ENCODE measurements at regions not wholly inside any gene's neighbourhood (a gene's known extent, or its start where the extent isn't known, plus 50 kb on each side); places are given as distances from the start of the nearest gene placed in this dataset.

- H3K9me3 ChIP-seq (ENCODE audit: low read length): no peaks in the 10 kb centered on the region
- intact Hi-C loops (cut with micrococcal nuclease): no loop called here
- H3K9me2 ChIP-seq (replicated peaks; ENCODE audit: low read length): no peaks in the 10 kb centered on the region
- TF ChIP-seq EZH2phosphoT487 (IDR thresholded peaks at IDR 0.05; ENCODE audit: borderline replicate concordance, low read length): no peak
- H2AFZ ChIP-seq (ENCODE audit: low read length): no peak overlapping the region
- POLR2A ChIA-PET (ENCODE audit: unreplicated experiment): no interaction called here
- no TSS peak for BruUV-seq (replicated peaks)
- H3K4me2 ChIP-seq (ENCODE audit: low read length): no peak overlapping the region
- CTCF ChIA-PET: no interaction called here
- DNase-seq: no peak
- no peaks in the 10 kb centered on the region for H3K27me3 ChIP-seq (ENCODE audit: low read length)
- no peaks in the 10 kb centered on the region for H3K36me3 ChIP-seq (ENCODE audit: low read depth, low read length)
- H3K27ac ChIP-seq (ENCODE audit: low read length): no peak overlapping the region
- H3K79me2 ChIP-seq (ENCODE audit: low read length): no peaks in the 10 kb centered on the region
- H3K4me3 ChIP-seq (ENCODE audit: low read length): no peak overlapping the region
- H3K4me1 ChIP-seq (ENCODE audit: insufficient read depth, low read length): no peaks in the 10 kb centered on the region
- no peak overlapping the region for H3K9ac ChIP-seq (ENCODE audit: low read length)
- no peak for ATAC-seq
- no peaks in the 10 kb centered on the region for H4K20me1 ChIP-seq (ENCODE audit: low read length)
- H3F3A ChIP-seq (ENCODE audit: low read length, unreplicated experiment): no peaks in the 10 kb centered on the region
Observed at GRCh38 chr12:115085594-115085993, 401.6 kb upstream of the TBX3 start.

- ChIA-PET POLR2A (ENCODE audit: unreplicated experiment) (interaction anchor here (0.6 kb wide), 2 partner anchors 30 to 267 kb away, joined by 3 to 4 read pairs; no protein-coding TSS in a partner anchor), CTCF (interaction anchor here (0.9 kb wide), 1 partner anchor 395 kb away, joined by 5 read pairs; the partner anchor contains the start of gene TBX3)
- no TSS peak for BruUV-seq (replicated peaks)
- DNase-seq (peak; percentile 65), ATAC-seq (peak; percentile 90)
- TF ChIP-seq CTCF (conservative IDR thresholded peaks at IDR 0.05; ENCODE audit: low read depth, low read length): no peak
- no peak for TF ChIP-seq EZH2phosphoT487 (IDR thresholded peaks at IDR 0.05; ENCODE audit: borderline replicate concordance, low read length)
- no peak for TF ChIP-seq EZH2 (IDR thresholded peaks at IDR 0.05; ENCODE audit: low read length, unreplicated experiment)
- Histone ChIP-seq H3K9me2 (replicated peaks; ENCODE audit: low read length) (no peaks in the 10 kb centered on the region), H3K79me2 (ENCODE audit: low read length) (no peaks in the 10 kb centered on the region), H3K9me3 (ENCODE audit: low read length) (no peaks in the 10 kb centered on the region), H3K4me3 (ENCODE audit: low read length) (no peak overlapping the region), H3K4me2 (ENCODE audit: low read length) (no peak overlapping the region), H3F3A (ENCODE audit: low read length, unreplicated experiment) (no peaks in the 10 kb centered on the region), H3K9ac (ENCODE audit: low read length) (no peak overlapping the region), H4K20me1 (ENCODE audit: low read length) (no peaks in the 10 kb centered on the region), H3K36me3 (ENCODE audit: low read depth, low read length) (no peaks in the 10 kb centered on the region), H3K4me1 (ENCODE audit: insufficient read depth, low read length) (no peaks in the 10 kb centered on the region), H3K27me3 (ENCODE audit: low read length) (no peaks in the 10 kb centered on the region), H3K27ac (ENCODE audit: low read length) (no peak overlapping the region), H2AFZ (ENCODE audit: low read length) (no peak overlapping the region)
- intact Hi-C loops (cut with micrococcal nuclease): no loop called here
Observed at GRCh38 chr12:115079760-115080159, 395.8 kb upstream of the TBX3 start.

- ChIA-PET CTCF (no interaction called here), POLR2A (ENCODE audit: unreplicated experiment) (no interaction called here)
- no peak overlapping the region for H3K4me2 ChIP-seq (ENCODE audit: low read length)
- no peaks in the 10 kb centered on the region for H3K79me2 ChIP-seq (ENCODE audit: low read length)
- H3K27me3 ChIP-seq (ENCODE audit: low read length): no peaks in the 10 kb centered on the region
- H3K4me1 ChIP-seq (ENCODE audit: insufficient read depth, low read length): no peaks in the 10 kb centered on the region
- no peaks in the 10 kb centered on the region for H4K20me1 ChIP-seq (ENCODE audit: low read length)
- BruUV-seq (replicated peaks): no TSS peak
- intact Hi-C loops (cut with micrococcal nuclease): no loop called here
- no peak overlapping the region for H3K4me3 ChIP-seq (ENCODE audit: low read length)
- H3K9me3 ChIP-seq (ENCODE audit: low read length): no peaks in the 10 kb centered on the region
- no peaks in the 10 kb centered on the region for H3F3A ChIP-seq (ENCODE audit: low read length, unreplicated experiment)
- H3K9me2 ChIP-seq (replicated peaks; ENCODE audit: low read length): no peaks in the 10 kb centered on the region
- no peaks in the 10 kb centered on the region for H3K36me3 ChIP-seq (ENCODE audit: low read depth, low read length)
- ATAC-seq (no peak), DNase-seq (no peak)
- H2AFZ ChIP-seq (ENCODE audit: low read length): no peak overlapping the region
- TF ChIP-seq EZH2phosphoT487 (IDR thresholded peaks at IDR 0.05; ENCODE audit: borderline replicate concordance, low read length) (no peak), EZH2 (IDR thresholded peaks at IDR 0.05; ENCODE audit: low read length, unreplicated experiment) (no peak), CTCF (conservative IDR thresholded peaks at IDR 0.05; ENCODE audit: low read depth, low read length) (no peak)
- no peak overlapping the region for H3K27ac ChIP-seq (ENCODE audit: low read length)
- no peak overlapping the region for H3K9ac ChIP-seq (ENCODE audit: low read length)
Observed at GRCh38 chr12:115078990-115079389, 395.0 kb upstream of the TBX3 start.
